Retinal pigment epithelial cell (primary cell): ENCODE measurements at regions not wholly inside any gene's neighbourhood (a gene's known extent, or its start where the extent isn't known, plus 50 kb on each side); places are given as distances from the start of the nearest gene placed in this dataset.

ENCODE experiments used
- DNase-seq: peaks from one replicate; pipeline ENCODE4 v3.0.0-alpha.2; 2010; ENCODE audit warnings: low read depth
- H3K4me3 ChIP-seq: 2 replicates; pipeline ENCODE4 v1.5.1; 2011; ENCODE audit warnings: mild to moderate bottlenecking, low read length, control low read depth, moderate library complexity
- CTCF ChIP-seq: conservative IDR thresholded peaks from 2 replicates; pipeline ENCODE4 v1.5.1; 2011; ENCODE audit warnings: low read depth, low read length, control low read depth, inconsistent platforms

GRCh38 chr9:88723751-88724150 lies 188.8 kb downstream of the NXNL2 start:
- no peak for TF ChIP-seq CTCF
- no peak overlapping the region for H3K4me3 ChIP-seq
- DNase-seq: no peak

GRCh38 chr9:88724331-88724730 lies 189.4 kb downstream of the NXNL2 start:
- H3K4me3 ChIP-seq: no peak overlapping the region
- no peak for DNase-seq
- no peak for TF ChIP-seq CTCF

GRCh38 chr9:88725300-88726019 lies 190.5 kb downstream of the NXNL2 start:
- no peak for TF ChIP-seq CTCF
- no peak for DNase-seq
- no peak overlapping the region for H3K4me3 ChIP-seq

GRCh38 chr9:88726803-88727202 lies 191.8 kb downstream of the NXNL2 start:
- no peak for TF ChIP-seq CTCF
- H3K4me3 ChIP-seq: no peak overlapping the region
- DNase-seq: no peak

GRCh38 chr9:88730780-88731179 lies 195.8 kb downstream of the NXNL2 start:
- TF ChIP-seq CTCF: no peak
- no peak for DNase-seq
- H3K4me3 ChIP-seq: no peak overlapping the region

GRCh38 chr9:88732128-88732527 lies 197.2 kb downstream of the NXNL2 start:
- no peak for DNase-seq
- no peak for TF ChIP-seq CTCF
- no peak overlapping the region for H3K4me3 ChIP-seq

- no peak for TF ChIP-seq CTCF
- DNase-seq: no peak
- no peak overlapping the region for H3K4me3 ChIP-seq
These were observed 198.9 kb downstream of the NXNL2 start for GRCh38 chr9:88733651-88734421.
